Suprapubic skin (tissue), 4 donors: ENCODE measurements at regions not wholly inside any gene's neighbourhood (a gene's known extent, or its start where the extent isn't known, plus 50 kb on each side); places are given as distances from the start of the nearest gene placed in this dataset.

ENCODE experiments used
- DNase-seq, 2 donors: peaks; one replicate each; pipeline ENCODE4 v3.0.0-alpha.2; 2019; ENCODE audit warnings: low spot score in 2 of 2
- H3K27ac ChIP-seq: fragments of 200-600 bp; sonication (generic); one replicate; pipeline ENCODE4 v1.5.1; 2019
- H3K27me3 ChIP-seq: fragments of 200-600 bp; sonication (generic); one replicate; pipeline ENCODE4 v1.5.1; 2019
- H3K36me3 ChIP-seq: fragments of 200-600 bp; sonication (generic); one replicate; pipeline ENCODE4 v1.5.1; 2019
- H3K4me1 ChIP-seq: fragments of 200-600 bp; sonication (generic); one replicate; pipeline ENCODE4 v1.5.1; 2019
- H3K4me3 ChIP-seq: fragments of 200-600 bp; sonication (generic); one replicate; pipeline ENCODE4 v1.5.1; 2019; ENCODE audit warnings: mild to moderate bottlenecking
- H3K9me3 ChIP-seq: fragments of 200-600 bp; sonication (generic); one replicate; pipeline ENCODE4 v1.5.1; 2019
- EP300 ChIP-seq: sonication (generic); formaldehyde crosslinking; IDR thresholded peaks from one replicate; pipeline ENCODE4 v1.6.1; 2017; ENCODE audit warnings: antibody characterized with exemption
- POLR2A ChIP-seq, 2 donors: fragments of 450-650 bp; IDR thresholded peaks; one replicate each; pipeline ENCODE4 v1.6.1; 2017; ENCODE audit warnings: antibody characterized with exemption in 2 of 2, mild to moderate bottlenecking in 2 of 2, moderate library complexity in 2 of 2
- POLR2AphosphoS5 ChIP-seq, 3 donors: sonication (generic); formaldehyde crosslinking; IDR thresholded peaks; one replicate each; pipeline ENCODE4 v1.6.1; 2017; ENCODE audit warnings: antibody characterized with exemption in 3 of 3
- WGBS: methylation state at CpG from one replicate; pipeline ENCODE4 v1.1.5; 2018; 5-methylcytosine and 5-hydroxymethylcytosine counted together
- TF ChIP-seq, protein P1 (sequence below), 2 donors: fragments of 200-600 bp in 1 of 2; fragments of 450-650 bp in 1 of 2; sonication (generic) in 1 of 2; IDR thresholded peaks; one replicate each; pipeline ENCODE4 v1.5.1; 2016 to 2019; ENCODE audit warnings: antibody characterized with exemption in 2 of 2, mild to moderate bottlenecking in 1 of 2, moderate library complexity in 1 of 2

DNA sequence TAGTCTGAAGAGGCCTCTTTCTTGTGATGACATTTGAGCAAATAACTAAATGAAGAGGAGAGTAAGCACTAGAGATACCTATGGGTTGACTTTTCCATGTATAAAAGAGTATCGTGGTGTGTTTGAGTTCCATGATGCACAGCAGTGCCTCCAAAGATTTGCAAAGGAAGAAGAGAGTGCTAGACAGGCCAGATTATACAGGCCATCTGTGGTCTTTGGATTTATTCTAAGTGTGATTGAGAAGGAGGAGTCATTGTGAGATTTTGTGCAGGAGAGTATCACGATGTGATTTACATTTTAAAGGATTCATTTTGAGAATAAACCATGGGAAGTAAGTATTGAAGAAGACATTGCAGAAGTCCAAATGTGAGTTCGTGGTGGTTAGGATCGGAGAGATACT, 695.9 kb upstream of the FAM98A start:
- Histone ChIP-seq H3K36me3 (no peaks in the 10 kb centered on the region), H3K9me3 (no peaks in the 10 kb centered on the region), H3K27me3 (no peaks in the 10 kb centered on the region), H3K4me1 (no peaks in the 10 kb centered on the region), H3K4me3 (no peak overlapping the region), H3K27ac (no peak overlapping the region)
- 88% methylated on average over 4 of the region's 4 CpGs for WGBS
- TF ChIP-seq POLR2AphosphoS5 (IDR thresholded peaks at IDR 0.05) (no peak), EP300 (no peak), POLR2A (IDR thresholded peaks at IDR 0.05) (no peak)
- TF ChIP-seq, protein P1, sequence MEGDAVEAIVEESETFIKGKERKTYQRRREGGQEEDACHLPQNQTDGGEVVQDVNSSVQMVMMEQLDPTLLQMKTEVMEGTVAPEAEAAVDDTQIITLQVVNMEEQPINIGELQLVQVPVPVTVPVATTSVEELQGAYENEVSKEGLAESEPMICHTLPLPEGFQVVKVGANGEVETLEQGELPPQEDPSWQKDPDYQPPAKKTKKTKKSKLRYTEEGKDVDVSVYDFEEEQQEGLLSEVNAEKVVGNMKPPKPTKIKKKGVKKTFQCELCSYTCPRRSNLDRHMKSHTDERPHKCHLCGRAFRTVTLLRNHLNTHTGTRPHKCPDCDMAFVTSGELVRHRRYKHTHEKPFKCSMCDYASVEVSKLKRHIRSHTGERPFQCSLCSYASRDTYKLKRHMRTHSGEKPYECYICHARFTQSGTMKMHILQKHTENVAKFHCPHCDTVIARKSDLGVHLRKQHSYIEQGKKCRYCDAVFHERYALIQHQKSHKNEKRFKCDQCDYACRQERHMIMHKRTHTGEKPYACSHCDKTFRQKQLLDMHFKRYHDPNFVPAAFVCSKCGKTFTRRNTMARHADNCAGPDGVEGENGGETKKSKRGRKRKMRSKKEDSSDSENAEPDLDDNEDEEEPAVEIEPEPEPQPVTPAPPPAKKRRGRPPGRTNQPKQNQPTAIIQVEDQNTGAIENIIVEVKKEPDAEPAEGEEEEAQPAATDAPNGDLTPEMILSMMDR (IDR thresholded peaks at IDR 0.05), result no peak
- no peak for DNase-seq

DNA sequence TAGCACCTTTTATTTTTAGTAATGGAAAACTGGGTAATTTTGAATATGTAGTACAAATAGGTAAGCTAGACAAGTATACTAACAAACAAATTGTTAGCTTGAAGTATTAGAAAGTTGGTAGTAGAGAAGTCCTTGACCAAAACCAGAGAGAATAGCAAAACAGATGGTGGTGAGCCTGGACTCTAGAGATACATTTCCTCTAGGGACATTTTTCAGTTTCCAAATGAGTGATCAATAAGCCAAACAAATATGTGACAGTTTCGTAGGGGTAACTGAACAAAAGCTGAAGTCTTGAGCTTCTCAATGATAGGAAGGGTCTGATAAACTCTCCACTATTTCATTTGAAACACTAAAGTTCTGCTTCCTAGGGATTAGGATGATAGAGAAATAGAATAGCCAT, 692.0 kb upstream of the FAM98A start:
- Histone ChIP-seq H3K27me3 (no peaks in the 10 kb centered on the region), H3K36me3 (no peaks in the 10 kb centered on the region), H3K4me1 (no peaks in the 10 kb centered on the region), H3K9me3 (no peaks in the 10 kb centered on the region), H3K27ac (no peak overlapping the region), H3K4me3 (no peak overlapping the region)
- DNase-seq, result no peak
- 90% methylated on average over 1 of the region's 1 CpG for WGBS
- TF ChIP-seq, protein P1 (IDR thresholded peaks at IDR 0.05), result no peak
- TF ChIP-seq POLR2AphosphoS5 (IDR thresholded peaks at IDR 0.05) (no peak), EP300 (no peak), POLR2A (IDR thresholded peaks at IDR 0.05) (no peak)

DNA sequence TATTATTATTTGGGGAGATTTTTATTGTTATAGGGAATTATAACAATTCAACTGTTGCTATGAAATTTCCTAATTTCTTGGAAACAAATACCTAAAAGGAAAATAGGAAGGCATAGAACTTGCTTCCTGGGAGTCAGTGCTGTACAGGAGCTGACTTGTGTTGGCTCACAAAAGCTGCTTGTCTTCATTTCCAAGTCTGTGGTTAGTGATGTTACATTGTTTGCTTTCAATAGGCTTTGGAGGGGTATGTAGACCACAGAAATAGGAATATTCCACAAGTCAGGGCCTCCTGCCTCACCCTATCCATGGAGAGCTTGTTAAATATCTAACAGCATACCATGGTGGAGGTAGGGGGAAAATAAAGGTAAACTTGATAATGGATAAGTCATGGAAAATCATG, 688.9 kb upstream of the FAM98A start:
- no peak overlapping the region for H3K27ac ChIP-seq
- TF ChIP-seq POLR2AphosphoS5 (IDR thresholded peaks at IDR 0.05) (no peak), POLR2A (IDR thresholded peaks at IDR 0.05) (no peak), EP300 (no peak)
- TF ChIP-seq, protein P1 (IDR thresholded peaks at IDR 0.05), result no peak
- H3K4me1 ChIP-seq, result no peaks in the 10 kb centered on the region
- no peaks in the 10 kb centered on the region for H3K36me3 ChIP-seq
- H3K27me3 ChIP-seq, result no peaks in the 10 kb centered on the region
- H3K4me3 ChIP-seq, result no peak overlapping the region
- no peaks in the 10 kb centered on the region for H3K9me3 ChIP-seq
- no peak for DNase-seq

DNA sequence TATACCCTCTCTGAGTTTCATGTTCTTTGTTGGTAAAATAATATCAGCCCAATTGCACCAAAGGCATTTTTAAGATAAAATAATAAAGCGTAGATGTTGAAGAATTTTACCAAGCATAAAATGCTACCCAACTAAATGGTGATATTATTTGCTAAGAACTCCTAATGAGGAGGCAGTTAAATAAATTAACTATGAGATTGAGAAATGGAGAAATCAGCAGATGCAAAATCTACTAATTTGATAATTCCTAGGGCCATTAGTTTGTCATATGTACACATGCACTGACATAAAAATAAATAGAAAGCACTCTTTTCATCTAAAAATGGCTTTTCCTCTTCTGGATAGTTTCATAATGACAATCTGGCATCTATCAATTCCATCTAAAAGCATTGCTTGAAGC, 681.5 kb upstream of the FAM98A start:
- Histone ChIP-seq H3K9me3 (no peaks in the 10 kb centered on the region), H3K4me1 (no peaks in the 10 kb centered on the region), H3K4me3 (no peak overlapping the region), H3K27me3 (no peaks in the 10 kb centered on the region), H3K27ac (no peak overlapping the region), H3K36me3 (no peaks in the 10 kb centered on the region)
- no peak for DNase-seq
- TF ChIP-seq POLR2A (IDR thresholded peaks at IDR 0.05) (no peak), POLR2AphosphoS5 (IDR thresholded peaks at IDR 0.05) (no peak), EP300 (no peak)
- TF ChIP-seq, protein P1 (IDR thresholded peaks at IDR 0.05), result no peak
- 97% methylated on average over 1 of the region's 1 CpG for WGBS

DNA sequence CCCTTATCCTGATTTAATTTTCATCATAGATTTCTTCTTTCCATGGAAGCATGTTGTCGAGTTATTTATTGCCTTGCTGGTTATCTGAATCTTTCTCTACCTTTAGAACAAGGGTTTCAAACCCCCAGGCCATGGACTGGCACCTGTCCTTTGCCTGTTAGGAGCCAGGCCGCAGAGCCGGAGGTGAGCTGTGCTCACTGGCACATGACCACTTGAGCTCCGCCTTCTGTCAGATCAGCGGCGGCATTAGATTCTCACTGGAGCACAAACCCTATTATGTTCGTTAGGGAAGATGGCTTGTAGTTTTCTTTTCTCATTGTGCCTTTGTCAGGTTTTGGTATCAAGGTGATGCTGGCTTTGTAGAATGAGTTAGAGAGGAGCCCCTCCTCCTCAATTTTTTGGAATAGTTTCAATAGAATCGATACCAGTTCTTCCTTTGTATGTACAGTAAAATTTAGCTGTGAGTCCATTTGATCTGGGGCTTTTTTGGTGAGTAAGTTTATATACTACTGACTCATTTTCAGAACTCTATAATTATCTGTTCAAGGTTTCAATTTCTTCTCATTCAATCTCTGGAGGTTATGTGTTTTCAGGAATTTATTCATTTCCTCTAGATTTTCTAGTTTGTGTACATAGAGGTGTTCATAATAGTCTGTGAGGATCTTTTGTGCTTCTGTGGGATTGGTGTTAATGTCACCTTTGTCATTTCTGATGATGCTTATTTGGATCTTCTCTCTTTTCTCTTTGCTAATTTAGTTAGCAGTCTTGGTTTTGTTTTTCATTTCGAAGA, 668.0 kb upstream of the FAM98A start:
- Histone ChIP-seq H3K9me3 (no peaks in the 10 kb centered on the region), H3K4me3 (no peak overlapping the region), H3K4me1 (no peaks in the 10 kb centered on the region), H3K27ac (no peak overlapping the region), H3K27me3 (no peaks in the 10 kb centered on the region), H3K36me3 (no peaks in the 10 kb centered on the region)
- no peak for DNase-seq
- WGBS, result 87% methylated on average over 9 of the region's 9 CpGs
- no peak for TF ChIP-seq POLR2AphosphoS5 (IDR thresholded peaks at IDR 0.05)
- TF ChIP-seq, protein P1 (IDR thresholded peaks at IDR 0.05), result no peak
- no peak for TF ChIP-seq EP300
- TF ChIP-seq POLR2A (IDR thresholded peaks at IDR 0.05), result no peak
